GM19240 (cell line): ENCODE measurements at regions not wholly inside any gene's neighbourhood (a gene's known extent, or its start where the extent isn't known, plus 50 kb on each side); places are given as distances from the start of the nearest gene placed in this dataset.
"Not testable (repeated sequence)": the region's sequence is repeated elsewhere in the genome, so short reads cannot be mapped to it uniquely, and the experiment has no call there.

Experiments
- DNase-seq: peaks from one replicate; pipeline ENCODE4 v3.0.0; 2011; ENCODE audit warnings: low spot score; ENCODE audit not compliant: insufficient read length

DNA sequence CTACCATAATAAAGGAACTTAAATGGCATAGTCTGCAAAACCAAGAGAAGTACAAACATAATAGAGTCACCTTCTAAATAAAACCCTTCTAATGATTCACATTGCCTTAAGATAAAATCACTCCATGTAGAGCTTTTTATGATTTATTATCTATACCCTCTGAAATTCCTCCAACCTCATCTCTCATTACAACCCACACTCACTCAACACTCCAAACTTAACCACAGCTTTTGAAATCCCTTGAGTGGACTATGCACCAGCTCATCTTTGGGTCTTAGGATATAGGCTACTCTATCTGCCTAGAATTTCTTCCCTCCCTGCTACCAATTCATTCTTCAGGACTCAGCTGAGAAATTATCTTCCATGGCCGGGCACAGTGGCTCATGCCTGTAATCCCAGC lies 122.5 kb downstream of the CETN3 start:
- no peak for DNase-seq

DNA sequence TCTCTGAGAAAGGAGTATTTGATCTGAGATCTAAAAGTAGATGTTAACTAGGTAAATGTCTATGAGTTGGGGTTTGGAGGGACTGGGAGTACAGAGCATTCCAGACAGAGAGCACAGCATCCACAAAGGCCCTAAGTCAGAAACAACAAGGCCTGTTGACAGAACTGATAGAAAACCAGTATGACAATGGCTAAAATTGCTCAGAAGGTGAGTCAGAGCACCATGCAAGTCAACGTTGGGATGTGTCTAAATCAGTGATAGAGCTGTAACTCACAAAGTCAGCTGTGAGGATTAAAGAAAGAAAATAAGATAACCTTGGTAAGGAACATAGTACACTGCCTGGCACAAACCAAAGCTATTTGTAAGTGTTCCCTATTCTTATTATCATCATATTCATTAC lies 124.0 kb downstream of the CETN3 start:
- DNase-seq, result no peak

DNA sequence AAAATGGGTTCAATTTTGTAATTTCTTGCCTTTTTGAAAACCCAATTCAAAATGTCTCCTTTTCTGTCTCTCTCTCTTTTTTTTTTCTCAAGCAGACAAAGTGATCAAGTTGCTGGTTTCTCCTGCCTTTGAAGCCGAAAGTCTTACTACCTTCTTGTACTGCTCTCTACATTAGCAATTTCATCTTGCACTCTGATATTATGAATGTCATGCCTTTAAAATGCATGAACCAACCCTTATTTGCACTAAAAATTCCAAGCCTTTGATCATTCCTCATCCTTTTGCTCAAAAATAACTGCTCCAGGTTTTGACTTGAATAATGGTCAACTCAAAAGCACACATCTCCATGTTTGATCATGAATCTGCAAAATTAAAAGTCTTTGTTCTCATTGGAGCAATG lies 125.2 kb downstream of the CETN3 start:
- DNase-seq, result no peak

DNA sequence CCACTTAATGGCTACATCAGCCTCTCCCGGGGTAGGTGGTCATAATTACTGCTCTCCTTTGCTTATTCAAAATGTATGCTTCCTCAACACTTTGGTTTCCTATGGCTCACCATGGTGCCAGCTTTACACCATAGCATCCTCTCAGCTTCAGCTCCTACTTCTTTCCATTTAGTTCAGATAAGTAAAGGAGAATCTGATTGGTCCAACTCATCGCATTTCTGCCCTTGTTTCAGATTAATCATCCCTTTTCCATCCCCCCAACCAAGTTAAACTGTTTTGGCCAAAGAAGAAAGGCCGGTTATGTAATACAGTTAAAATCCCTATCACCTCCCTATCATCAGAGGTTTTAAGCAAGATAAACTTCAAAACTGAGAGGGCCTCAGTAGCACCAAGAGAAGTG lies 130.5 kb downstream of the CETN3 start:
- DNase-seq, result no peak

DNA sequence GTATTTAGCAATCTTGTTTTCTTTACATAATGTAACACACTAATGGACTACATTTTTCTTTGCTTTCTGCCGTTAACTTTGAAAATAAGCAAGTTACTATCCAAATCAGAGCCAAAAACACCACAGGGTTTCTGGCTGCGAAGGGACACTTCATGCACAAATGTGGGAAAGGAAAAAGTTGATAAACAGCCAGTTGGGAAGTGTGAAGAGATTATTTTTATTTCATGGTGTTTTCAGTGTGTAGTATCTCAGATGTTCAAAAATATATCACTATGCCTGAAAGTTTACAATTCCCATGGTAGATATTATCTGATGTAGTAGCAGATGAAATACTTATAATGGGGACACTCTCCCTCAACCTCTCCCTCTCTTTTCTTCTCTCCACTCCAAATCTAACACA lies 135.3 kb downstream of the CETN3 start:
- DNase-seq, result no peak

DNA sequence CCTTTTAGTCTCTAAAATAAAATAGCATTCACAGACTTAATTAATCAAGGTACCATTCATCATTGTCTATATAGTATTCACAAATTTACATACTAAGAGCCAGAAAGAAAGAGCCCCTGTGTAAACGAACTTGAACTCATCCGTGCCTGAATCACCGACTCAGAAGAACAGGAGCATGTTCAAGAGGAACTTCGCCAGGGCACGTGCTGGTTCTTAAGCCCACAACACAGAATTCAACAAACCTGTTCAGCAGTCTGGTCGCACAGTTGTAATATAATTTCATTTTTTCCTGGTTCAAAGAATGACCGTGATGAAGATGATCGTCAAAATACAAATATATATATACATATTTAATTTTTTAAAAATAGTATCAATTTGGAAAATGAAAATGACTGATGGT lies 141.9 kb downstream of the CETN3 start:
- DNase-seq, result no peak

DNA sequence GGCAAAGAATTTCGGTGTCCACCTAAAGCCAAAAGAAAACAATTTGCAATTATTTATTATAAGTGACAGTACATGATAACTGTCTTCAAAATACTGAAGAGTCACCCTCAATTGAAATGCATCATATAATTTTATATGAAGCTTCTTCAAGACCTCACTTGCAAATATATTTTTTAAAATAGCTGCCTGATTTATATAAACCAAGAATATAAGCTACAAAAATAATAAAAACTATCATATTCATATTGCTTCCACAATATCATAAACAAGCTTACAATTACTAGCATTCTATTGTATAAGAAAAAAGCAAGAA lies 144.1 kb downstream of the CETN3 start:
- no peak for DNase-seq

DNA sequence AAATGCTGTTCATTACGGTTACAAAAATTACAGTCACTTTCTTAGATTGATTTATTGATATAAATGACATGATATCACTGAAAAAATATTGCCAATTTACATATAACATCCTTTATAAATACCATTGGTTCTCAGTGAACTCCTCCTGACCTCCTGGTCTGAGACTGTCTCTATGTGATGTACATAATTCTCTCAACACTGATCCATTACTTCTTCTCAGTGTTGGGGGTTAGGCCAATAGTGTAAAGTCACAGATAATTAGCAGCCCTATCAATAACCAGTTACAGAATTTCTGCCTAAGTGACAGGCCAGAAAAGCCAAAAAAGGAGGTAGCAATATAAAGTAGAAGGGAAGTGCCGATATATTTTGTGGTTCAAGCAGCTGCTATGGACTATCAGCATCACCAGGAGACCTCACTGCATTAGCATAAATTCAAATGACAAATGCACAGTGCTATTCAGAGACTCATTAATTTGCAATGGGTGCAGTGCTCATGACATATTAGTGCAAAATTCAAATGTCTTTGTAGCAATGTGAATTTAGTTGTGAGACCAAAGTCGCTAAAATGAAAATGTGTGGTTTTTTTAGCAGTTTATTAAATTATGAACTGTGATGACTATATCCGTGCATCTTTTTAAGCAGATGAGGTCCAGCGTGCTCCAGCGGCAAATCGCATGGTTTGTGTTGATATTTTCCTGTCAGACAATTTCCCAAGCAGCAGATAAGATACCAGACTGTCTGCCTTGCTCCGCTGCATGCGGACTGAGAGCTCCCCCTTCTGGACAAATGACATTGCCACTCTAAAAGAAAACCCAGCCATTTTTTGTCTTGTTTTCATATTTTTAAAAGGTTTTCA lies 144.6 kb downstream of the CETN3 start:
- DNase-seq, result peak; percentile 2

DNA sequence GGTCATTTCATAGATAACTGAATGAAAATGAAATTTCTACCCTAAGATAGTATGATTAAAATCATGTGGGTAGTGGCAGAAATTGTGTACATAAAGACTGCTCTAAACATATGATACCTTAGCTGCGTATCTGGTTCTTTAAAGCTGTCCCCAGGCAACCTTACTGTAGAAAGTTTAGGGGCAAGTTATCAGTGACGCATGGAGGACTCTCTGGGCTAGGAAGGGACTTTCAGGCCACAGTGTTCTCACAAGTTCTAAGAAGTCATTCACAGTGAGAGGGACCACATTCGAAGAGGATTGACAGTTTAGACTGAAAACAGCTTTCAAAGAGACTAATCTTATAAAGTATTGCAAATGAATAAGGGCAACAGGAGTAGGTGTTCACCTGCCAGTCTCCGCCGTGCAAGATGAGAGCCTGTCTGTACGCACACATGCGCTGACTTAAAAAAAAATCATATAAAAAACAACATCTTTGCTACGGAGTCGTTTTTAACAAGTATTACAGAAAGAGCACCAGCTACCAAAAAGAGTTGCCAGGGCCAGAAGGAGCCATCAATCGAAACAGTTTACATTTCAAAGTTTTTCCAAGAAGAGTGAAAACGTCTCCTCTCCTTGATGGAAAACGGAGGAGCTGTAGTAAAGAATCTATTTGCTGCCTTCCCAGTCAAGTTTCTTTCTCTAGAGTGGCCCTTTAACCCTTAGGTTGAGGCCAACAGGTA lies 146.3 kb downstream of the CETN3 start:
- no peak for DNase-seq

DNA sequence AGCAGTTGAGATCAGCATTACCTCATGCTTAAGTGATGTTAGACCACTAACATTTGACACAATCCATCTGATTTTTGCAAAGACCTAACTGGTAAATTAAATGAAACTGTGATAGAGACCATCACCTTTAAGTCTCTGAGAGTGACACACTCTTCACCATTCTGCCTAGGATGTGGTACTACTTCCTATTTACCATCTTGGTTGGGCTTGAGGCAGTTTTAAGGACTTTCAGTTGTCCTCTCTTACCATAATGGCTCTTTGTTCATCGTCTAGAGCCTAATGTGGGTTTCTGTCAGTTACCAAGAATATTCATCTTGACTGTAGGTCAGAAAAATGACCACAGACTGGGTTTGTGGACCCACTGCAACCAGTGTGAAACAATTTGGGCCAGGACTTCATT lies 158.1 kb downstream of the CETN3 start:
- DNase-seq, result no peak

DNA sequence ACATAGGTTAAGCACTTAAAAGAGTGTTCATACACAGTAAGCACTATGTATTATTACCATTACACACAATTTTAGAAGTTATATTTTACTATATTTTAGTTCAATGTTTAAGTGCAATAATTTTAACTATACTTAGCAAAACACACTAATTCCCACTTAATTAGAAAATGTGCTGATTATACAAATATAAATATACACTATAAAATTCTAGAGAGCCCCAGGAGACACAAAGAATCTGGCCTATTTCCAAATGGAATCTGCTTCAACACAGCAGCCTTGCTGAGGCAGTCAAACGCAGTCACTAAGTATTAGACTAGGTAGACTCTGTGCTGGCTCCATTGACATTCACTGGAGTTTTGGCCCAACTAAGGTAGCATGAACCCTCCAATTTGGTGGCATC lies 160.9 kb downstream of the CETN3 start:
- DNase-seq, result no peak

DNA sequence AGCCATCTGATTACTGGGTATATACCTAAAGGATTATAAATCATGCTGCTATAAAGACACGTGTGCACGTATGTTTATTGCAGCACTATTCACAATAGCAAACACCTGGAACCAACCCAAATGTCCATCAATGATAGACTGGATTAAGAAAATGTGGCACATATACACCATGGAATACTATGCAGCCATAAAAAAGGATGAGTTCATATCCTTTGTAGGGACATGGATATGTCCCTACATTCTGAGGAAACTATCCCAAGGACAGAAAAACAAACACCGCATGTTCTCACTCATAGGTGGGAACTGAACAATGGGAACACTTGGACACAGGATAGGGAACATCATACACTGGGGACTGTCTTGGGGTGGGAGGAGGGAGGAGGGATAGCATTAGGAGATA lies 165.7 kb downstream of the CETN3 start:
- not testable (repeated sequence) for DNase-seq

DNA sequence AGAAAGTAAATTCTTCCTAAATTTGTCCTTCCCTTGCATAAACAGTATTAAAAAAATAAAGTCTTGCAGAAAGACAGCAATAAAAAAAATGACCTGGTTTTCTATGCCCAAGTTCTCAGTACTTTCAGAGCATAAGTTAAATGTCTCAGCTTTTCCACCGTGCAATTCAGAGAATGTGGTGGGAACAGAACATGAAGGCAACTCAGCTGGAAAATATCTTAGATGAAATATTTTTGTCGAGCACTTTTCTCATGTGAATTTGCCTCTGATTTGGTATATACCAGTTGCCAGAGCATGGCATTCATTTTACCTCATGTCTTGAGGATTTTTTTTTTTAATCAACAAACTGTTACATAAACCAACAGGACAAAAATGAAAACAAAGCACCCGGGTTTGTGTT lies 176.1 kb downstream of the CETN3 start:
- no peak for DNase-seq

DNA sequence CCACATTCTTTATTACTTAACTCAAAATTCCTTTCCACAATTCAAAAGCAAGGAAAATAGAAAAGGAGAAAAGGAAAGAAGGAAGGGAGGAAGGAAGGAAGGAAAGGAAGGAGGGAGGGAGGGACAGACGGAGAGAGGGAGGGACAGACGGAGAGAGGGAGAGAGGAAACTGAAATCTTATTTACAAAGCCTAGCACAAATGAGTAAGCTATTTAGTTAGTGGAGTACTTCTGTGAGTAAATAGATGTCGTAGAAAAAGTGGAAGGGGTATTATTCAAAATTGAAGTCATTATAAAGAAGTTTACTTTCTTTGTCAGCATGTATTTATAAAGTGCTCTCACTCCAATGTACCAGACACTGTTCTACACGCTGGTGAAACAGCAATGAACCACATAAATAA lies 177.9 kb downstream of the CETN3 start:
- DNase-seq, result no peak

DNA sequence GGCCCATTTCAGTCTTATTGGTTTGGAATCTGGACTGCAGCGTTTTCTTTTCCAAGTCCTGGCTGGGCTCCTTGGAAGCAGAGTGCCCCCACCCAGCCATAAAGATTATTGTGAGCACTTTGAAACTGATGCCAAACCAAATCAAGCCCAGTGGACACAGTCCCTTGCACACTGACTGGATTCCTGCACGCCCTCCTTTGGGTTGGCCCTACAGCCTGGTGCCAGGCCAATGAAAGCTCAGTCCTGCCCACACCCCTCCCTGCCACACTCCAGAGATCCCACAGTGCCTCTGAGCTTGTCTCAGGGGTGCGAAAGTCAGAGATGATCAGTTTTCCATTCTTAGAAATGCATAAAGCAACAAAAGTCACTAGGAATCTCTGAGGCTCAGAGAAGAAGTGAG lies 181.9 kb downstream of the CETN3 start:
- no peak for DNase-seq

DNA sequence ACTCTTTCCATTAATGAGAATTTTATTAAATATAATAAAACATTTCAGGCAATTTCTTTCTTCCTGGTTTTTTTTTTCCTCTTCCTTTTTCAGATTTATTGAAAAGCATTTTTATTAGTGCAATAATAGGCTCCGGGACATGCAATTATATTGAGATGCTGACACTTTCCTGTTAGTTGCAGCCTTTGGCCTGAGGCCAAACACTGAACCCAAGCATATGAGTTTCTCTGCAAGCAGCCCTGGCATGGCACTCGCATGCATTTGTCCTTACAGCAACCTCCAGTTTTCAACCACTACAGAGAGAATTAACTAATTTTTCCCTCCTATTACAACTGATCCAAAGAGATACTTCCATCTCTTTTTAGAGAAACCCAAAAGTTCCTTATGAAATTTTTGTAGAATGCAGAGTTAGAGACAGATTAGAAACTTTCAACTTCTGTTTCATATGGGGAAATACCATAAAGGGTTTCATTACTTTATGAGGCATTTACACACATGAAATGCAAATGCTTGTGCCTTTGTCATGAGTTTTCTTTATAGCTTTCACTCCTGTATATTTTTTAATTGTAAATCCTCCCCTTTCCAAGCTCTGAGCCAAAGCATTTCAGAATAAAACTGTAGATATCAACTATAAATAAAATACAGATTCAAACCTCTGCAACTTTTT lies 183.0 kb downstream of the CETN3 start:
- DNase-seq, result no peak

DNA sequence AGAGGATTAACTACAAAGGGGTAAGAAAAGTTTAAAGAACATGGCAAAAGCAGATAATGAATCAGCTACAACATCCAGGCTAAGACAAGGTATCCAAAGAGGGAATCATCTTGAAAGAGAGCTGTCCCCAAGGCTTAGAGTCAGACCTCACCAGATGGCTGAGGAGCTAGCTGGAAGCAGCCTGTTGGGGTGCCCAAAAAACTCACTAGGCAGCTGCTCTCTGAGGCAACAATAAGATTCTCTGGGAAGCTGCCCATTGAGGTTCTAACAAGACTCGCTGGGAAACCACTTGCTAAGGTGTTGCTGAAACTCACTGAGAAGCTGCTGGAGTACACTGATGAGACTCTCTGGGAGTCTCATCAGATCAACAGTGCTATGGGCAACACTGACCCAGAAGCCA lies 185.2 kb downstream of the CETN3 start:
- no peak for DNase-seq

DNA sequence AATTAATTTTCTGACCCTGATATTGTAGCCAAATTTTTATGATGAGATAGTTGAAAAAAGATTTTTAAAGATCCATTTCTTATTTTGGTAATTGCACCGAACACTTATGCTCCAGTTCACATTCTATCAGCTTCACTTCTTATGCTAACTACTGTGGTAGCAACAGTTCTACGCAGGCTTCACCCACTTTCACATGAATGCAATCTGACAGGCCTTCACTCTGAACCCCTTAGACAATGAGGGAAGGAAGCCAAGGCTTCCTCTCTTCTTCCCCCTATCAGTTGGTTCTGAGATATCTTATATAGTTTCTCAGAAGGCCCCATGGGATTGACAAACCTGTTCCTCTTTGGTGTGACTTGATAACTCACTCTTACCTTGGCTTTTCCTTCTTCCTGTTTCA lies 185.8 kb downstream of the CETN3 start:
- no peak for DNase-seq

DNA sequence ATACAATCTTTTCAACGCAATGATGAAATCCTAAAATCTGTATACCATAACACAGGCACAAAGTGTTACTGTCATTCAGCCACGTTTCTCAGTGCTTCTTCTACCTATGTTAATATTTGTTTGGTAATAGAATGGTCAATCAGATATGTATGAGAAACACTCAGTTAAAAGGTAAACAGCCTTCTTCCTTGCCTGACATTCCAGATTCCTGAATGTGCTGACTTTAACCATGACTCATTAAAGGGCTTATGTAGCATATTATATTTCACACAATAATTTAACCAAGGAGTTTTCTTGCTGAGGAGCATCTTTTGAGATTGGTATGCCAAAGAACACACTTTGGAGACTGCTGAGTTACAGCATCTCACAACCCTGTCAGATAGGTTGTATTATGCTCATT lies 187.6 kb downstream of the CETN3 start:
- DNase-seq, result no peak

DNA sequence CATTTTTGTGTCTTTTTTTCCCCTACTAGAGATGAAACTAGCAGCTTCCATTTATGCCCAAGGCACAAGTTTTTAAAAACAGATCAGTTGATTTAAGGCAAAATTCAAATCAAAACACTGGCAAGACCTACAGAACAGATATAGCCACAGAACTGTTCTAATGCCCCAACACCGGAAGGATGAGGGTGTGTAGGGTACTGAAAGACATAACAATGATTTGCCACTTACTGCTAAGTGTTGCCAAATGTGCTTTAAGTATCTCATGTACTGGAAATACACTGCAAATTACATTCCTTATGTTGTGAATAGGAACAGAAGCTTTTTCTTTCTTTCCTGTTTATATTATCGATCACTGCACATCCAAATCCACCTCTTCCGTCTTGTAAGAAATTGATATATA lies 189.0 kb downstream of the CETN3 start:
- DNase-seq, result no peak

DNA sequence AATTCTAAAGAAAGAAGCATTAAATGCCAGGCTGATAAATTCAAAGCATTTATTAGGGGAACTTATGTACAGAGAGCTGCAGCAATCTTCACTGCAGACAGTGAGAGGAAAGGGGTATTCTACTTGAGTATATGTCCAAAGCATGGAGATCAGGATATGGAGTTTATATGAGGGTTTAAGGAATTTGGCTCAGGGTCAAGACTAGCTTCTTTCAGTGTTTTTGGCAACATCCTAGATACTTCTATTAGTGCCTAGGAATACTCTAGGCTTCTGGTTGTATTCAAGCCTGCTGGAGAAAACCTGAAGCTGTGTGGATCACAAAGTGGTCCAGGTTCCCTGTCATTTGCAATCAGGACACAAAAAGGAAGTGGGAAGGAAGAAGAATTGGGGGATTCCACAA lies 194.6 kb downstream of the CETN3 start:
- DNase-seq, result no peak

DNA sequence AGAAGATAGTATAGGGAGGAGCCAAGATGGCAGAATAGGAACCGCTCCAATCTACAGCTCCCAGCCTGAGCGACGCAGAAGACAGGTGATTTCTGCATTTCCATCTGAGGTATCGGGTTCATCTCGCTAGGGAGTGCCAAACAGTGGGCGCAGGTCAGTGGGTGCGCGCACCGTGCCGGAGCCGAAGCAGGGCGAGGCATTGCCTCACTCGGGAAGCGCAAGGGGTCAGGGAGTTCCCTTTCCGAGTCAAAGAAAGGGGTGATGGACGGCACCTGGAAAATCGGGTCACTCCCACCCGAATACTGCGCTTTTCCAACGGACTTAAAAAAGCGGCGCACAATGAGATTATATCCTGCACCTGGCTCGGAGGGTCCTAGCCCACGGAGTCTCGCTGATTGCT lies 201.2 kb downstream of the CETN3 start:
- not testable (repeated sequence) for DNase-seq

DNA sequence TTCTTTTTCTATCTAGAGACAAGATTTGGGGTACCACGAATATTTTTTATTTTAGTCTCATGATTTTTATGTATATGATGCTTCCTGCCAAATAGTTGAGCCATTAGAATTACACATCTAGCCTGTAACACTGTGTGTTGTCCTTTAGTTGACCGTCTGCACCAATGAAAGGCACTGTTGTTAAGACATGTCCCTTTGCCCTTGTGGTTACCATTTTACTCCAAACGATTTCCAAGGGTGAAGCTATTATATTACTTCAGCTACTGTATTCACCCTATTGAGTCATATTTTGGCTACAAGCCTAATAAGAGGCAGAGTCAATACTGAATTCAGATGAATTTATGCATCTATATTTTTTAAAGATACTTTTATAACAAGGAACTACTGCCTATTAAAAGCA lies 207.6 kb downstream of the CETN3 start:
- DNase-seq, result no peak
